HepG2 (cell line): ENCODE measurements at regions not wholly inside any gene's neighbourhood (a gene's known extent, or its start where the extent isn't known, plus 50 kb on each side); places are given as distances from the start of the nearest gene placed in this dataset.

Experiments
- ATAC-seq: fragments of 200-7000 bp; cut with Tn5 transposase; 3 replicates; pipeline ENCODE4 v1.9.1; 2020; ENCODE audit warnings: mild to moderate bottlenecking, moderate library complexity
- BruUV-seq: library from RNA; stranded (reverse); fragments of 400-500 nt; replicated peaks from 2 replicates; lab custom pipeline; 2021; lab: Mats Ljungman, UMichigan
- CTCF ChIA-PET: fragments of 300-600 bp; formaldehyde crosslinking; extraction: SDS; loops from one replicate; lab custom pipeline; 2021; ENCODE audit warnings: low total read pairs, inconsistent platforms, low intra/inter-chr PET ratio; lab: Yijun Ruan, JAX
- POLR2A ChIA-PET: fragments of 350-600 bp; sonication (Branson Sonifier 250); formaldehyde crosslinking; loops from one replicate; lab custom pipeline; 2020; ENCODE audit warnings: antibody characterized with exemption, inconsistent platforms; lab: Yijun Ruan, JAX
- DNase-seq: peaks from one replicate; pipeline ENCODE4 v3.0.0-alpha.2; 2015; ENCODE audit warnings: low spot score
- FAIRE-seq: peaks from 3 replicates; lab custom pipeline; 2011; peaks lifted over from hg19 to GRCh38; lab: Jason Lieb, UNC
- H2AFZ ChIP-seq: one replicate; pipeline ENCODE4 v1.6.1; 2011; ENCODE audit warnings: low read length, inconsistent platforms
- H3K27ac ChIP-seq: fragments of 300-600 bp; 3 replicates; pipeline ENCODE4 v1.8.0; 2011; ENCODE audit warnings: mixed run types, mild to moderate bottlenecking, mixed read lengths, low read length, inconsistent platforms; ENCODE audit not compliant: insufficient read depth; ENCODE audit errors: extremely low read length
- H3K27me3 ChIP-seq, 2 experiments: fragments of 200-600 bp in 1 of 2; 2 replicates in 1 of 2; 3 replicates in 1 of 2; pipeline versions ENCODE4 v1.6.0 to v1.8.0; 2011; ENCODE audit warnings: low read length in 2 of 2, mild to moderate bottlenecking in 2 of 2, moderate library complexity in 2 of 2, inconsistent platforms in 1 of 2; ENCODE audit not compliant: insufficient read depth in 2 of 2, control insufficient read depth in 1 of 2
- H3K36me3 ChIP-seq, 2 experiments: fragments of 200-600 bp in 1 of 2; replicated peaks in 1 of 2; 2 replicates in 1 of 2; 3 replicates in 1 of 2; pipeline versions ENCODE4 v1.5.1 to v1.8.0; 2011; ENCODE audit warnings: low read length in 2 of 2, inconsistent platforms in 1 of 2; ENCODE audit not compliant: insufficient read depth in 2 of 2, control insufficient read depth in 1 of 2
- H3K4me1 ChIP-seq: 2 replicates; pipeline ENCODE4 v1.5.1; 2012; ENCODE audit warnings: low read length, inconsistent platforms; ENCODE audit not compliant: insufficient read depth
- H3K4me2 ChIP-seq: 2 replicates; pipeline ENCODE4 v1.6.0; 2011; ENCODE audit warnings: low read depth, low read length, inconsistent platforms
- H3K4me3 ChIP-seq, 3 experiments: fragments of 200-600 bp in 1 of 3; sonication (generic), shearing (Covaris generic) in 1 of 3; replicated peaks in 1 of 3; 2 replicates each; pipeline ENCODE4 v1.5.1; 2011 to 2016; ENCODE audit warnings: low read length in 3 of 3, inconsistent platforms in 2 of 3, low read depth in 2 of 3, mild to moderate bottlenecking in 2 of 3, control low read depth in 1 of 3, mixed read lengths in 1 of 3; ENCODE audit not compliant: insufficient read depth in 1 of 3
- H3K79me2 ChIP-seq: one replicate; pipeline ENCODE4 v1.6.1; 2011; ENCODE audit warnings: low read length, inconsistent platforms; ENCODE audit not compliant: insufficient read depth
- H3K9ac ChIP-seq: 2 replicates; pipeline ENCODE4 v1.6.0; 2011; ENCODE audit warnings: mild to moderate bottlenecking, low read depth, low read length, inconsistent platforms; ENCODE audit not compliant: insufficient read depth
- H3K9me3 ChIP-seq: 2 replicates; pipeline ENCODE4 v1.5.1; 2012; ENCODE audit warnings: mild to moderate bottlenecking, low read length
- H4K20me1 ChIP-seq: 2 replicates; pipeline ENCODE4 v1.6.0; 2011; ENCODE audit warnings: inconsistent platforms, mild to moderate bottlenecking, low read length, moderate library complexity; ENCODE audit not compliant: insufficient read depth
- ISL2 ChIP-seq: sonication (generic); formaldehyde crosslinking; IDR thresholded peaks from 2 replicates; pipeline ENCODE4 v1.5.0; 2020; ENCODE audit warnings: missing genetic modification reagents
- MTA3 ChIP-seq: sonication (generic); formaldehyde crosslinking; IDR thresholded peaks from 2 replicates; pipeline ENCODE4 v1.4.0; 2020; ENCODE audit warnings: missing genetic modification reagents
- ZFP36 ChIP-seq: fragments of 150-350 bp; IDR thresholded peaks from 2 replicates; pipeline ENCODE4 v1.6.1; 2018; ENCODE audit warnings: borderline replicate concordance, low read length, low read depth; ENCODE audit not compliant: partially characterized antibody
- ZNF619 ChIP-seq: sonication (generic); formaldehyde crosslinking; IDR thresholded peaks from 2 replicates; pipeline ENCODE4 v1.4.0; 2020; ENCODE audit warnings: mild to moderate bottlenecking, missing genetic modification reagents
- WGBS: methylation state at CpG from one replicate; pipeline ENCODE4 v1.1.6; 2017; ENCODE audit warnings: low lambda C conversion rate; 5-methylcytosine and 5-hydroxymethylcytosine counted together
- in situ Hi-C: cut with HindIII; loops from 2 replicates; pipeline ENCODE4 v1.10.0; 2017; ENCODE audit warnings: low pct_unique_long_range_greater_than_20kb; ENCODE audit not compliant: extremely low pct_ligation_motif_present
- intact Hi-C: fragments of 100-400 bp; cut with micrococcal nuclease; formaldehyde crosslinking; loops from one replicate; pipeline ENCODE4 v1.10.0; 2022; ENCODE audit not compliant: unreplicated experiment
- TF ChIP-seq, protein P1 (sequence below), 2 experiments: sonication (generic) in 1 of 2; formaldehyde crosslinking in 1 of 2; IDR thresholded peaks; 2 replicates each; pipeline versions ENCODE4 v1.5.1 to v1.6.1; 2011 to 2020; ENCODE audit warnings: borderline replicate concordance in 1 of 2, low read depth in 1 of 2, low read length in 1 of 2, mild to moderate bottlenecking in 1 of 2, missing genetic modification reagents in 1 of 2, moderate library complexity in 1 of 2
- TF ChIP-seq, protein P2 (sequence below): sonication (generic); formaldehyde crosslinking; IDR thresholded peaks from 2 replicates; pipeline ENCODE4 v1.4.0; 2020; ENCODE audit warnings: mild to moderate bottlenecking, missing genetic modification reagents

- Histone ChIP-seq H3K79me2 (no peaks in the 10 kb centered on the region), H3K27me3 (peaks cover 0 to 22% of the 10 kb centered on the region in 2 experiments; a peak in 2 of 5 replicates), H3K4me3 (no peak overlapping the region), H3K9ac (no peak overlapping the region), H3K27ac (no peak overlapping the region), H3K36me3 (no peaks in the 10 kb centered on the region), H3K9me3 (no peaks in the 10 kb centered on the region), H2AFZ (no peak overlapping the region)
- no peak for ATAC-seq
- no peak for DNase-seq
- FAIRE-seq: no peak
- BruUV-seq: no TSS peak
- POLR2A ChIA-PET: no interaction called here
- 26% methylated on average over 5 of the region's 5 CpGs for WGBS
- TF ChIP-seq ZFP36 (no peak), MTA3 (no peak)
- TF ChIP-seq, protein P1, sequence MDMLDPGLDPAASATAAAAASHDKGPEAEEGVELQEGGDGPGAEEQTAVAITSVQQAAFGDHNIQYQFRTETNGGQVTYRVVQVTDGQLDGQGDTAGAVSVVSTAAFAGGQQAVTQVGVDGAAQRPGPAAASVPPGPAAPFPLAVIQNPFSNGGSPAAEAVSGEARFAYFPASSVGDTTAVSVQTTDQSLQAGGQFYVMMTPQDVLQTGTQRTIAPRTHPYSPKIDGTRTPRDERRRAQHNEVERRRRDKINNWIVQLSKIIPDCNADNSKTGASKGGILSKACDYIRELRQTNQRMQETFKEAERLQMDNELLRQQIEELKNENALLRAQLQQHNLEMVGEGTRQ (IDR thresholded peaks at IDR 0.05; ENCODE audit: low read depth, low read length): no peak
- TF ChIP-seq, protein P1 (CRISPR knock-in tag; IDR thresholded peaks at IDR 0.05; ENCODE audit: borderline replicate concordance): no peak
- TF ChIP-seq, all 625 proteins: peak for 0
- CTCF ChIA-PET: no interaction called here
- in situ Hi-C loops: no loop called here
- 0 out of 2 replicates have a peak, but pooled peaks cover 7% of the 10 kb centered on the region for H3K4me1 ChIP-seq
- intact Hi-C loops: no loop called here
- H3K4me2 ChIP-seq: no peak overlapping the region
- H4K20me1 ChIP-seq: no peaks in the 10 kb centered on the region
Observed at GRCh38 chr9:105146677-105147076, 97.8 kb upstream of the SLC44A1 start.

- Histone ChIP-seq H2AFZ (no peak overlapping the region), H3K27ac (no peak overlapping the region), H3K4me2 (no peak overlapping the region), H3K9me3 (no peaks in the 10 kb centered on the region), H3K27me3 (peaks cover 0 to 18% of the 10 kb centered on the region in 2 experiments; a peak in 2 of 5 replicates), H3K4me1 (0 out of 2 replicates have a peak, but pooled peaks cover 7% of the 10 kb centered on the region), H3K79me2 (no peaks in the 10 kb centered on the region), H3K9ac (no peak overlapping the region), H3K4me3 (no peak overlapping the region), H3K36me3 (no peaks in the 10 kb centered on the region), H4K20me1 (no peaks in the 10 kb centered on the region)
- no TSS peak for BruUV-seq
- ChIA-PET POLR2A (no interaction called here), CTCF (no interaction called here)
- 22% methylated on average over 4 of the region's 4 CpGs for WGBS
- ATAC-seq (no peak), DNase-seq (no peak), FAIRE-seq (no peak)
- in situ Hi-C loops (no loop called here), intact Hi-C loops (no loop called here)
- TF ChIP-seq ZNF619 (CRISPR knock-in tag) (no peak), ISL2 (CRISPR knock-in tag) (no peak)
- TF ChIP-seq, protein P2, sequence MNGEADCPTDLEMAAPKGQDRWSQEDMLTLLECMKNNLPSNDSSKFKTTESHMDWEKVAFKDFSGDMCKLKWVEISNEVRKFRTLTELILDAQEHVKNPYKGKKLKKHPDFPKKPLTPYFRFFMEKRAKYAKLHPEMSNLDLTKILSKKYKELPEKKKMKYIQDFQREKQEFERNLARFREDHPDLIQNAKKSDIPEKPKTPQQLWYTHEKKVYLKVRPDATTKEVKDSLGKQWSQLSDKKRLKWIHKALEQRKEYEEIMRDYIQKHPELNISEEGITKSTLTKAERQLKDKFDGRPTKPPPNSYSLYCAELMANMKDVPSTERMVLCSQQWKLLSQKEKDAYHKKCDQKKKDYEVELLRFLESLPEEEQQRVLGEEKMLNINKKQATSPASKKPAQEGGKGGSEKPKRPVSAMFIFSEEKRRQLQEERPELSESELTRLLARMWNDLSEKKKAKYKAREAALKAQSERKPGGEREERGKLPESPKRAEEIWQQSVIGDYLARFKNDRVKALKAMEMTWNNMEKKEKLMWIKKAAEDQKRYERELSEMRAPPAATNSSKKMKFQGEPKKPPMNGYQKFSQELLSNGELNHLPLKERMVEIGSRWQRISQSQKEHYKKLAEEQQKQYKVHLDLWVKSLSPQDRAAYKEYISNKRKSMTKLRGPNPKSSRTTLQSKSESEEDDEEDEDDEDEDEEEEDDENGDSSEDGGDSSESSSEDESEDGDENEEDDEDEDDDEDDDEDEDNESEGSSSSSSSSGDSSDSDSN (CRISPR knock-in tag): no peak
Observed at GRCh38 chr9:105147110-105147871, 97.2 kb upstream of the SLC44A1 start.
